ENCODE measurements at regions not wholly inside any gene's neighbourhood (a gene's known extent, or its start where the extent isn't known, plus 50 kb on each side); places are given as distances from the start of the nearest gene placed in this dataset.

- no peak for DNase-seq
Measured at GRCh38 chr12:15033029-15033428, 60.2 kb downstream of the PDE6H start.

- no peak for DNase-seq
Measured at GRCh38 chr12:15033641-15034040, 60.8 kb downstream of the PDE6H start.

GRCh38 chr12:15035185-15035584 lies 62.3 kb downstream of the PDE6H start:
- no peak for DNase-seq

GRCh38 chr12:15037091-15037687 lies 64.3 kb downstream of the PDE6H start:
- DNase-seq, result no peak

- DNase-seq, result no peak
Measured at GRCh38 chr12:15038137-15038536, 65.3 kb downstream of the PDE6H start.

- DNase-seq, result no peak
Measured at GRCh38 chr12:15044471-15044870, 71.6 kb downstream of the PDE6H start.

GRCh38 chr12:15045451-15045850 lies 72.6 kb downstream of the PDE6H start:
- peak in 1 of 14 donors; percentile 13 for DNase-seq

GRCh38 chr12:15047611-15048010 lies 74.8 kb downstream of the PDE6H start:
- no peak for DNase-seq

- no peak for DNase-seq
Measured at GRCh38 chr12:15049461-15050153, 76.8 kb downstream of the PDE6H start.

- DNase-seq, result no peak
Measured at GRCh38 chr12:15050659-15051058, 77.8 kb downstream of the PDE6H start.

GRCh38 chr12:15052691-15053090 lies 79.8 kb downstream of the PDE6H start:
- DNase-seq, result no peak

- DNase-seq, result no peak
Measured at GRCh38 chr12:15056218-15056617, 83.4 kb downstream of the PDE6H start.
